ENCODE measurements at regions not wholly inside any gene's neighbourhood (a gene's known extent, or its start where the extent isn't known, plus 50 kb on each side); places are given as distances from the start of the nearest gene placed in this dataset.

DNA sequence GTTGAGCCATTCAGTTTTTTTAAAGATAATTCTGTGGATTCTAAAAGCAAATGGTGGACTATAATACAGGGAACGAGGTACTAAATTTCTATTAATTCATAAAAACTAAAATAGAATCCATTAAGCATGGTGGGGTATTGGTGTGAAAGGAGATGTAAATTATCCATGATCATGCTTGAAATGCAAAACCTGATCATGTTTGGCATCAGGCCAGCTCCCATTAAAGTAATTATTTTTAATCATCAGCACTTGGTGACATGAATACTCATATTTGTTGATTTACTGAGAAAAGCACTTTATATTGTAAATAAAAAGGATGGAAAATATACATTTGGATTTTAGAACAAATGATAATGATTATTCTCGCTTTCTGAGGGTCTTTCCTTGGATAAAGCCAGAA, 232.3 kb upstream of the MEIS1 start:
- no peaks in the 10 kb centered on the region for H3K27me3 ChIP-seq (ENCODE audit: insufficient read depth)
- no peak for DNase-seq
- no peak overlapping the region for H3K27ac ChIP-seq (ENCODE audit: low read depth in 2 of 2, low read length in 1 of 2)
- no peak overlapping the region for H3K4me3 ChIP-seq (ENCODE audit: low read depth in 2 of 2, low read length in 1 of 2)
- no peak overlapping the region for H3K4me2 ChIP-seq
- TF ChIP-seq JUND (IDR thresholded peaks at IDR 0.05) (no peak), SMC3 (IDR thresholded peaks at IDR 0.05; ENCODE audit: low read depth, low read length) (no peak), YY1 (IDR thresholded peaks at IDR 0.05; ENCODE audit: low read depth) (no peak), SIN3A (IDR thresholded peaks at IDR 0.05; ENCODE audit: borderline replicate concordance, low read depth, low read length) (no peak), RXRA (IDR thresholded peaks at IDR 0.05; ENCODE audit: borderline replicate concordance, low read depth) (no peak), TEAD4 (IDR thresholded peaks at IDR 0.05; ENCODE audit: borderline replicate concordance, insufficient read depth) (no peak), TCF12 (IDR thresholded peaks at IDR 0.05) (no peak), POLR2AphosphoS5 (IDR thresholded peaks at IDR 0.05; ENCODE audit: low read depth, low read length) (no peak), RFX5 (IDR thresholded peaks at IDR 0.05; ENCODE audit: low read length) (no peak), GATA2 (CRISPR knock-in tag; IDR thresholded peaks at IDR 0.05) (no peak), RCOR1 (IDR thresholded peaks at IDR 0.05; ENCODE audit: low read length) (no peak), FOXJ3 (CRISPR knock-in tag; IDR thresholded peaks at IDR 0.05) (no peak), EP300 (IDR thresholded peaks at IDR 0.05; ENCODE audit: borderline replicate concordance in 1 of 2, low read depth in 1 of 2, low read length in 1 of 2) (no peak), RAD21 (IDR thresholded peaks at IDR 0.05; ENCODE audit: low read length) (no peak), MEF2A (IDR thresholded peaks at IDR 0.05; ENCODE audit: borderline replicate concordance, low read depth) (no peak), NRF1 (IDR thresholded peaks at IDR 0.05; ENCODE audit: low read depth, low read length) (no peak), FOXM1 (IDR thresholded peaks at IDR 0.05; ENCODE audit: low read depth) (no peak)
- TF ChIP-seq, protein P1, sequence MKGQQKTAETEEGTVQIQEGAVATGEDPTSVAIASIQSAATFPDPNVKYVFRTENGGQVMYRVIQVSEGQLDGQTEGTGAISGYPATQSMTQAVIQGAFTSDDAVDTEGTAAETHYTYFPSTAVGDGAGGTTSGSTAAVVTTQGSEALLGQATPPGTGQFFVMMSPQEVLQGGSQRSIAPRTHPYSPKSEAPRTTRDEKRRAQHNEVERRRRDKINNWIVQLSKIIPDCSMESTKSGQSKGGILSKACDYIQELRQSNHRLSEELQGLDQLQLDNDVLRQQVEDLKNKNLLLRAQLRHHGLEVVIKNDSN (IDR thresholded peaks at IDR 0.05; ENCODE audit: borderline replicate concordance, low read depth) = no peak
- TF ChIP-seq, protein P2, sequence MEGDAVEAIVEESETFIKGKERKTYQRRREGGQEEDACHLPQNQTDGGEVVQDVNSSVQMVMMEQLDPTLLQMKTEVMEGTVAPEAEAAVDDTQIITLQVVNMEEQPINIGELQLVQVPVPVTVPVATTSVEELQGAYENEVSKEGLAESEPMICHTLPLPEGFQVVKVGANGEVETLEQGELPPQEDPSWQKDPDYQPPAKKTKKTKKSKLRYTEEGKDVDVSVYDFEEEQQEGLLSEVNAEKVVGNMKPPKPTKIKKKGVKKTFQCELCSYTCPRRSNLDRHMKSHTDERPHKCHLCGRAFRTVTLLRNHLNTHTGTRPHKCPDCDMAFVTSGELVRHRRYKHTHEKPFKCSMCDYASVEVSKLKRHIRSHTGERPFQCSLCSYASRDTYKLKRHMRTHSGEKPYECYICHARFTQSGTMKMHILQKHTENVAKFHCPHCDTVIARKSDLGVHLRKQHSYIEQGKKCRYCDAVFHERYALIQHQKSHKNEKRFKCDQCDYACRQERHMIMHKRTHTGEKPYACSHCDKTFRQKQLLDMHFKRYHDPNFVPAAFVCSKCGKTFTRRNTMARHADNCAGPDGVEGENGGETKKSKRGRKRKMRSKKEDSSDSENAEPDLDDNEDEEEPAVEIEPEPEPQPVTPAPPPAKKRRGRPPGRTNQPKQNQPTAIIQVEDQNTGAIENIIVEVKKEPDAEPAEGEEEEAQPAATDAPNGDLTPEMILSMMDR (IDR thresholded peaks at IDR 0.05) = no peak
- TF ChIP-seq, protein P3, sequence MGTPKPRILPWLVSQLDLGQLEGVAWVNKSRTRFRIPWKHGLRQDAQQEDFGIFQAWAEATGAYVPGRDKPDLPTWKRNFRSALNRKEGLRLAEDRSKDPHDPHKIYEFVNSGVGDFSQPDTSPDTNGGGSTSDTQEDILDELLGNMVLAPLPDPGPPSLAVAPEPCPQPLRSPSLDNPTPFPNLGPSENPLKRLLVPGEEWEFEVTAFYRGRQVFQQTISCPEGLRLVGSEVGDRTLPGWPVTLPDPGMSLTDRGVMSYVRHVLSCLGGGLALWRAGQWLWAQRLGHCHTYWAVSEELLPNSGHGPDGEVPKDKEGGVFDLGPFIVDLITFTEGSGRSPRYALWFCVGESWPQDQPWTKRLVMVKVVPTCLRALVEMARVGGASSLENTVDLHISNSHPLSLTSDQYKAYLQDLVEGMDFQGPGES (IDR thresholded peaks at IDR 0.05; ENCODE audit: low read depth, low read length) = no peak
- H3K79me2 ChIP-seq (ENCODE audit: insufficient read depth) = no peaks in the 10 kb centered on the region
- ChIA-PET POLR2A (no interaction called here), CTCF (no interaction called here)
- H3K9ac ChIP-seq = no peak overlapping the region
- no peaks in the 10 kb centered on the region for H3F3A ChIP-seq (replicated peaks; ENCODE audit: insufficient read depth)
- H3K4me1 ChIP-seq (ENCODE audit: control insufficient read depth in 1 of 2, insufficient read depth in 2 of 2, low read depth in 1 of 2, low read length in 1 of 2) = no peaks in the 10 kb centered on the region
- WGBS (ENCODE audit: low lambda C conversion rate) = 16% methylated on average over 2 of the region's 2 CpGs
- H2AFZ ChIP-seq (ENCODE audit: low read depth) = no peak overlapping the region
- no peaks in the 10 kb centered on the region for H4K20me1 ChIP-seq (ENCODE audit: insufficient read depth)
- no peaks in the 10 kb centered on the region for H3K9me3 ChIP-seq
- H3K36me3 ChIP-seq (replicated peaks in 1 of 2; ENCODE audit: control insufficient read depth in 1 of 2, insufficient read depth in 2 of 2, low read length in 1 of 2) = no peaks in the 10 kb centered on the region
- no peaks in the 10 kb centered on the region for H3K9me2 ChIP-seq
